ENCODE measurements at regions not wholly inside any gene's neighbourhood (a gene's known extent, or its start where the extent isn't known, plus 50 kb on each side); places are given as distances from the start of the nearest gene placed in this dataset.
"Not testable (repeated sequence)": the region's sequence is repeated elsewhere in the genome, so short reads cannot be mapped to it uniquely, and the experiment has no call there.

DNA sequence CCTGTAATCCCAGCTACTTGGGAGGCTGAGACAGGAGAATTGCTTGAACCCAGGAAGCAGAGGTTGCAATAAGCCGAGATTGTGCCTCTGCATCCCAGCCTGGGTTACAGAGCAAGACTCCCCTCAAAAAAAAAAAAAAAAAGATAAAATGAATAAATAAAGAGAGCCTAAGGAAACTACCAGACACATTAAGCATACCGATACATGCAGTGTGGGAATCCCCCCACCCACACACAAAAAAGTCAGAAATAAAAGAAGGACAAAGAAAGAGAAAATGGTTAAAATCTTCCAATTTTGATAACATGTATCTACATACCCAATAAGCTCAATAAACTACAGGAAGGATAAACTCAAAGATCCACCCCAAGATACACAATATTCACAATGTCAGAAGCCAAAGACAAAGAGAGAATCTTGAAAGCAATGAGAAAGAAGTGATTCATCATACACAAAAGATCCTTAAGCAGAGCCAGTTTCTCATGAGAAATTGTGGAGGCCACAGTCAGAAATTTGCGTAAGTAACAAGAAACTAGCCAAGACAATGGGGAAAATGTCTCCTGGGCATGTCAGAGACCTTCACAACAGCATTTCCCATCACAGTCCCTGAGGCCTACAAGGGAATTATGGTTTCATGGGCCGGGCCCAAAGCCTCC, 1197.0 kb downstream of the AMY1C start:
- DNase-seq (ENCODE audit: low spot score): no peak

DNA sequence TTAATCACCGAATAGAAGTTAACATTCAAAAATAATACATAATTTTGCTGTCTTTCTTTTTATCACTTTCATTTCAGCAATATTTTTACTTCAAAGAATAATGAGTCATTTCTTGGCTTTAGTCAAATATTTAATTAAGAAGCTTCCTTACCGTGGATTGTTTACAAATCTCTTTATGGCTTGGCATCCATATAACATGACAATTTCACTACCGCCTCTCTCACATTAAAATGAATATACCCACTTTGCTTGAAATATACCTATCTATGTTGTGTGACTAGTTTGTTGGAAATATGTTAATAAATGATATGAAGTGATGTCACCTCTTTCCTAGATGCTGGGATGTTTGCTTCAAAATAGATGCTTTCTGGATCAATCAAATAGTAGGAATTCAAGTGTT, 1203.9 kb downstream of the AMY1C start:
- no peak for DNase-seq (ENCODE audit: low spot score)

DNA sequence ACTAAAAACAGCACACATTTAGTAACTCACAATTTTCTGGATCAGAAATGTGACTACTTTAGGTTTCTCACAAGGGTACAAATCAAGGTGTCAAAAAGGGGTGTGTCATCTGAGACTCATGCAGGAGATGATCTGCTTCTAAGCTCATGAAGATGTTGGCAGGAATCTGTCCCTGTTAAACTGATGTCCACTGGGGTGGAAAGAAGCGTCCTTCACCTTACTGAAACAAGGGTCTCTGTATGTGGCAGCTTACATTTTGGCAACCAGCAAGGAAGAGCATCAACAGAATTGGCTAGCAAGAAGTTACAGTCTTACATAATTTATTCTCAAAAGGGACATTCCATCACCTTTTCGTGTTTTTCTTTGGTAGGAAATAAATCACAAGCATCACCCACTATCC, 1223.8 kb downstream of the AMY1C start:
- no peak for DNase-seq (ENCODE audit: low spot score)

DNA sequence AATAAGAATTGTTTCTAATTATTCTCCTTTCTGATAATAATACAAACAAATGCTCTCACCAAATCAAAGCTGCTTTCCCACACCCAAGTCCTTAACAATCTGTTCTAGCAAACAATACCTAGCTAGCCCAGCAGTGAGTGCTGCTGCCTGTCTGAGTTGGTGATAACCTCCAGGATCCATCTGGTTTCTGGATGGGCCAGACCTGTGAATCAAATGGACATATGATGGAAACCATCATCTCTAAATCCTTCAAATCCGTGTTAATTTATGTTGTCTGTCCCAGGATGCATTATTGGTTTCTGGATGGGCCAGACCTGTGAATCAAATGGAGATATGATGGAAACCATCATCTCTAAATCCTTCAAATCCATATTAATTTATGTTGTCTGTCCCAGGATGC, 1230.0 kb downstream of the AMY1C start:
- no peak for DNase-seq (ENCODE audit: low spot score)

DNA sequence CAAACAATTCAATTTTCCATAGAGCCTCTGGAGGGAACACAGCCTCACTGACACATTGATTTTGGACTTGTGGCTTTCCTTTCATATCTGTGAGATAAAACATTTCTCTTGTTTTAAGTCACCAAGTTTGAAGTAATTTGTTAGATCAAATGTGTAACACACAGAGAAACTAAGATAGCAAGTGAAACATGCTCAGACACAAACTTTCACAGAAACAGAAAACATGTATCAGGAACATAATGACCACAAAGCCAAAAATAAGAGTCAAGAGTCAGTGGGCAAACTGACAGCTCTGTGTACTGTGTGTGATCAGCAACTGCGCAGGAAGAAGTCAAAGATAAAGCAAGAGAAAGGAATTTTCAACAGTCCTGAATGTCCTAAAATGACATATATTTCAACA, 1237.5 kb downstream of the AMY1C start:
- no peak for DNase-seq (ENCODE audit: low spot score)

- no peak for DNase-seq (ENCODE audit: low spot score)
Measured at GRCh38 chr1:104989012-104989411, 1239.3 kb downstream of the AMY1C start.

- peak; percentile 10 for DNase-seq (ENCODE audit: low spot score)
Measured at GRCh38 chr1:104991702-104992101, 1242.0 kb downstream of the AMY1C start.

GRCh38 chr1:105000793-105001192, 1251.1 kb downstream of the AMY1C start:
- DNase-seq (ENCODE audit: low spot score): no peak

GRCh38 chr1:105004515-105004914, 1254.8 kb downstream of the AMY1C start:
- DNase-seq (ENCODE audit: low spot score): no peak

DNA sequence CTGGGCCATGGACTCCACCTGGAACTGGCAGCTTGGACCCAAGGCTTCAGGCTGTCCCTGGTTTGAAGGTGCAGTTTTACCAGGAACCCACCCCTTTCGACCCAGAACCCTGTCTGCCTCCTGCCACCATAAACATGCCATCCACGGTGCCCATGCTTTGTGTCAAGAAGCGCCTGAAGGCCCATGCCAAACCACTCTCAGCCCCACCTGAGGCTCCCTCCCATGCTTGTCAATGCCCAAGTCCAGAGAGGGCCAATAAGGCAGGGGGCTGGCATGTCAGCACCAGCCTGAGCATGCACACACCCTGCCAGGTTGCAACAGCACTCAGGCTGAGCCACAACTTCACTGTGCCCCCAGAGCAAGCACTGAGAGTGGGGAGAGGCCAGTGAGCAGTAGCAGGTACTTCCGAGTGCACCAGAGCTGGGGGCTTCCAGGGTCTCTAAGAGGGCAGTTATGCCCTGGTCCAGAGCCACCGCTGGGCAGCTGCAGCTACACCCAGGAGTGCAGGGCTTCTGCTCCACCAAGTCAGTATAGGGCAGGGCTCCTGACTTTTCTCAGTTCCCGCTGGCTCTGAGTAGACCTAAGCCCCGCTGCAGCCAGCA, 1256.0 kb downstream of the AMY1C start:
- DNase-seq (ENCODE audit: low spot score): no peak

DNA sequence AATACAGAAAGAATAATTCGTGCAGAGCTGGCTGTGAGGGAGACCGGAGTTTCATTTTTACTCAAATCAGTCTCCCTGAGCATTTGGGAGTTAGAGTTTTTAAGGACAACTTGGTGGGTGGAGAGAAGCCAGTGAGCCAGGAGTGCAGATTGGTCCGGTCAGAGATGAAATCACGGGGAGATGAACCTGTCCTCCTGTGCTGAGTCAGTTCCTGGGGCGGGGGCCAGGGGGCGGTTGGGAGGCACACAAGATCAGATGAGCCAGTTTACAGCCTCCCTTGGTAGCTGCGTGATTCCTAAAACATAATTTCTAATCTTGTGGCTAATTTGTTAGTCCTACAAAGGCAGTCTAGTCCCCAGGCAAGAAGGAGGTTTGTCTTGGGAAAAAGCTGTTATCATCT, 1267.9 kb downstream of the AMY1C start:
- no peak for DNase-seq (ENCODE audit: low spot score)

DNA sequence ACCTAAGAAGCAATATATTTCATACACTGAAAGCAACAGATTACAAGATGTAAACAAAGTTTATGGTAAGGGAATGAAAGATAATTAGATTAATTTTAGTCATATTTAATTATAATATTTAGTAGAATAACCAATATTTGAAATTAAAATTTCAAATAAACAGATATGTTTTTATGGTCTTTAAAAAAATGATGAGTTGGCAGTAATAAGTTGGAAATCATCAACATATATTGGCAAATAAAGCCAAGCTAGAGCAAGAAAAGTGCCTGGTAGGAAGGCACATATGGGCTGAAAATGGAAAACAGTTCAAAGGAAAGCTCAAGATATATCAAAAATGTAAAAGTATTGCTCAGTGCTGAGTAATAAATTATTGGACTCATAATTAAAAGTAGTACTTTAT, 1274.0 kb downstream of the AMY1C start:
- DNase-seq (ENCODE audit: low spot score): no peak

DNA sequence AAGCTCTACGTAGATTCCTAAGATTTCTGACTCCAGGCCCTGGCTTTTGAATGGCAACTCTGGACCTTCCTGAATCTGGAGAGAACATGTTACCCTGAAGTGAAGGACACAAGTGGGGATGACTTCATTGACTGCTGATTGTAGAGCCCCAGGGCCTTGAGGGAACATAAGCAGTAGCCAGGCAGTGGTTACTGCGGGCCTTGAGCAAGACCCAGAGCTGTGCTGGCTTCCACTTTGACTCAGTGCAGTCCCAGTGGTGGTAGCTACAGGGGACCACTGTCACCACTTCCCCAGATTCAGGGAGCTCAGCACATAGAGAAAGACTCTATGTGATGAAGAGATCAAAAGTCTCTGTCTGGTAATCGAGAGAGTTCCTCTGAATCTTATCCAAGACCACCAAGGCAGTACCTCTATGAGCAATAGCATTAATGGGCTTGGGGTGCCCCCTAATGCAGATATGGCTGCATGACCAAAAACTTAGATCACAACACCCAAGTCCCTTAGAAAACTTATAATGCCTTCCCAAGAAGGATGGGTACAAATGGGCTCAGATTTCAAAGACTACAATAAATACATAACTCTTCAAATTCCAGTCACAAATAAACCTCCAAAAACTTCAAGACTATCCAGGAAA, 1278.3 kb downstream of the AMY1C start:
- DNase-seq (ENCODE audit: low spot score): no peak

GRCh38 chr1:105072446-105072845, 1322.7 kb downstream of the AMY1C start:
- no peak for DNase-seq (ENCODE audit: low spot score)

DNA sequence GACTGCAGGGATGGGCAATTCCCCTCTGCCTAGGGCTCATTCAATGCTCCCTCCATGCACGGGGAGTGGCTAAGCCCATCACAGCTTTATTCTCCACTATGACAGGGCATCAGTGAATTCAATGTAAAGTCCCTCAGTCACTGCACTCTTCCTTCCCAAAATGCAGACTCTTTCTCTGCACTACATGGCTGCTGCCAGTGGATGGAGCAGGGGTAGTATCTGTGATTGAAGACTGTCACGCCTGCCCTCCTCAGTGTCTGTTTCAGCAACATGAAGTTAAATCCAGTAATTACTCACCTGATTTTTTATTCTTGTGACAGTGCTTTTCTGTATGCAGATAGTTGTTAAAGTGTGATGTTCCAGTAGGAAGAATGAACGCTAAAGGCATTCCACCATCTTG, 1323.2 kb downstream of the AMY1C start:
- no peak for DNase-seq (ENCODE audit: low spot score)

- no peak for DNase-seq (ENCODE audit: low spot score)
Measured at GRCh38 chr1:105073660-105074059, 1324.0 kb downstream of the AMY1C start.

DNA sequence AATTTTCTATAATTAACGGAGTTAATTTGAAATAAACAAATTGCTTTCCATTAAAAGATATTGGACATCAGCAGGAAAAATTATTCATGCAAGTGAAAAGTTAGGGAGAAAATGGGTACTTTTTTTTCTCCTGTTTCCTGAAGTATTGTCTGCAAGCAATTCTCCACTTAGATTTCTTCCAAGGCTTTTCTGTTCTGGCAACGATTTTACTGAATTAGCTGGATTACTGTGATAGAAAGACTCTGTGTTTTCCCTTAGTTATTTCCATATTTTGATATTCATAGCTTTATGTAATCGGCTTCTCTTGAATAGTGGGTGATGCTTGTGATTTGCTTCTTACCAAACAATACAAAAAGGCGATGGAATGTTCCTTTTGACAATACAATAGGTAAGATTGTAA, 1333.9 kb downstream of the AMY1C start:
- no peak for DNase-seq (ENCODE audit: low spot score)

GRCh38 chr1:105087506-105087905, 1337.8 kb downstream of the AMY1C start:
- DNase-seq (ENCODE audit: low spot score): peak; percentile 26

DNA sequence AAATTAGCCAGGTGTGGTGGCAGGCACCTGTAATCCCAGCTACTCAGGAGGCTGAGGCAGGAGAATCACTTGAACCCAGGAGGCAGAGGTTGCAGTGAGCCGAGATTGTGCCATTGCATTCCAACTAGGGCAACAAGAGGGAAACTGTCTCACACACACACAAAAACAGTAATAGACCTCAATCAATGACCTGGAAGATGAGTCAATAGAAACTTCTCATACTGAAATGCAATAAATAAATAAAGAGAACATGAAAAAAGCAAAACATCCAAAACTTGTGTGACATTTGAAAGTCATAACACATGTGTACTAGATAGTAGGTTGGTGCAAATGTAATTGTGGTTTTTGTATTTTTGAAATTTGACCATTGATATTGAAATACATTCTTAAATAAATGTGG, 1338.5 kb downstream of the AMY1C start:
- DNase-seq (ENCODE audit: low spot score): no peak

DNA sequence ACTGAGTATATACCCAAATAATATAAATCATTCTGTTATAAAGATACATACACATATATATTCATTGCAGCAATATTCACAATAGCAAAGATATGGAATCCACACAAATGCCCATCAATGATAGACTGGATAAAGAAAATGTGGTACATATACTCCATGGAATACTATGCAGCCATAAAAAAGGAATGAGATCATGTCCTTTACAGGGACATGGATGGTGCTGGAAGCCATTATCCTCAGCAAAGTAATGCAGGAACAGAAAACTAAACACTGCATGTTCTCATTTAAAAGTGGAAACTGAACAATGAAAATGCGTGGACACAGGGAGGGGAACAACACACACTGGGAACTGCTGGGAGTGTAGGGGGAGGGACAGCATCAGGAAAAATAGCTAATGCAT, 1344.2 kb downstream of the AMY1C start:
- not testable (repeated sequence) for DNase-seq (ENCODE audit: low spot score)

DNA sequence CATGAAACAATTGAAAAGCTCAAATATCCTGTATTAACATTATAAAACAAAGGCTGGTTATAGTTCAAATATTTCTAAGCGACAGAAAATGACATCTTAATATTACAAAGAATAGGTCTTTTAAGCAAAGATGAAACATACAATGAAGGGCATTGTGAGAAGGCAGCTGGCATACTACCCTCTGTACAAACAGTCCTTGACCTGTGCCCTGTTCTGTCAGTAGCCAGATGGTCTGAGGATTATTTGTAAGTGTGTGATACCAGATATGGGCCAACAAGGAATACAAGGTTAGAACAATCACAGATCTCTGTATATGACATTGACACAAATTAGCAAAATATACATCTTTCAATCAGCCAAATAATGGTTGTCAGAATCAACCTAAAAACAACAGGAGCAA, 1350.4 kb downstream of the AMY1C start:
- no peak for DNase-seq (ENCODE audit: low spot score)

GRCh38 chr1:105101261-105101660, 1351.6 kb downstream of the AMY1C start:
- DNase-seq (ENCODE audit: low spot score): no peak

GRCh38 chr1:105102371-105102770, 1352.7 kb downstream of the AMY1C start:
- no peak for DNase-seq (ENCODE audit: low spot score)

DNA sequence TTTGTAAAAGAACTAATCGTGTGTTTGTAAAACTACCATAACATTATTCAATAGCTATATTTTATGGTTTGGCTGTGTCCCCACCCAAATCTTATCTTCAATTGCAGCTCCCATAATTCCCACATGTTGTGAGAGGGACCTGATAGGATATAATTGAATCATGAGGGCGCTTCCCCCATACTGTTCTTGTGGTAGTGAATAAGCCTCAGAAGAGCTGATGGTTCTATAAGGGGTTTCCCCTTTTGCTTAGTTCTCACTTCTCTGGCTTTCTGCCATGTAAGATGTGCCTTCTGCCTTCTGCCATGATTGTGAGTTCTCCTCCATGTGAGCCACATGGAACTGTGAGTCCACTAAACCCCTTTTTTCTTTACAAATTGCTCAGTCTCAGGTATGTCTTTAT, 1372.3 kb downstream of the AMY1C start:
- DNase-seq (ENCODE audit: low spot score): no peak
